Superior temporal gyrus (tissue), 1 donor: ENCODE measurements at regions not wholly inside any gene's neighbourhood (a gene's known extent, or its start where the extent isn't known, plus 50 kb on each side); places are given as distances from the start of the nearest gene placed in this dataset.

Experiments used
- DNase-seq: peaks from one replicate; pipeline ENCODE4 v3.0.0-alpha.2; 2016; ENCODE audit errors: extremely low spot score

DNA sequence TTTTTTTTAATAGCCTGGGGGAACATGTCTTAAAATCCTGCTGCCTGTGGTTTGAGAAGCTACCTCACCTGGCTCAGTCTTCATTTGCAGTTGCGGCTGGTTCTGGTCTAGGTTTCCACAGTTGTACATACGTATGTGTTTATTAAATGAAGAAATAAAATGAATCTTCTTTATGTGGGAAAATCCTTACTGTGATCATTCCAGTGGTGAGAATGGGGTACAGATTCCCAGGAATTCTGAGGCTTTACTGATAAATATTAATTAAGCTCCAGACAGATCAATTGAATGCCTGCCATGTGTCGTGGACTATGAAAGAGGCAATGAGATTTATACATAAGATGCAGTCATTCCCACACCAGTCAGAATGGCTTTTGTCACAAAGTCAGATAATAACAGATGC lies 356.1 kb upstream of the GRM7 start:
- no peak for DNase-seq

GRCh38 chr3:6508410-6508759 lies 352.5 kb upstream of the GRM7 start:
- DNase-seq: no peak

- DNase-seq: no peak
Measured at GRCh38 chr3:6509576-6509975, 351.3 kb upstream of the GRM7 start.

DNA sequence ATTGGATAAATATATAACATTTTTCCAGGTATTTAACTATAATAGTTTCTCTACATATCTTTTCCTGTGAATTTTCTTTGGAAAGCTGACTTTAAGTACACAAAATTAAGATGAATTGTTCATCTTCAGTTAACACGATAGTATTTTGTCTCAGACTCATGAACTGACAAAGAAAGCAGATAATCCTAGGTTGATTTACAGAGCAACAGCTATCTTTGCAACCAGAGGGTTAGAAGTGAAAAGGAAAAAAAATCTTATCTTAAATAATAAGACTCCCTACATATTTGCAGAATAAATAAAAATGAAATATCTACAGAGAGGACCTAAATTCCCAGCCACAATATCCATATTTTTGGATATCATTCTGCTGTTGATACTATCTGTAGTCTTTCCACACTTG lies 350.2 kb upstream of the GRM7 start:
- DNase-seq: no peak

GRCh38 chr3:6512172-6512800 lies 348.6 kb upstream of the GRM7 start:
- no peak for DNase-seq

DNA sequence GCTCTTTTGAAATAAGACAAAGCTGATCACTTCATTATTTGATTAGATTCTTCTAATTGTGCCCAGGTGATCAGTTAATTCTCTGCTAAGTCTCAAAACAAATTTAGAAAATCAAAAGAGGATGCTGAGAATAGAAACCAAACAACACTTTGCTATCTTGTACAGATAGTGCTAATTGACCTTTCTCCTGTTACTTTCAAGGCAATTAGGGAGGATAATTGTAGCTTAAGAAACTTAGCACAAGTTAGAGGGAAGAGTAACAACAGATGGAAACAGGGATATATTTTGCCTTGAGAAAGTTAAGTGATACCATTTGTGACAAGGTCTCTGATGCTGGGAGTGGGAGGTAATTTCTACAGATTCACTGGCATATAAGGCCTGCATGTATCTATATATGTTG lies 344.8 kb upstream of the GRM7 start:
- DNase-seq: no peak

DNA sequence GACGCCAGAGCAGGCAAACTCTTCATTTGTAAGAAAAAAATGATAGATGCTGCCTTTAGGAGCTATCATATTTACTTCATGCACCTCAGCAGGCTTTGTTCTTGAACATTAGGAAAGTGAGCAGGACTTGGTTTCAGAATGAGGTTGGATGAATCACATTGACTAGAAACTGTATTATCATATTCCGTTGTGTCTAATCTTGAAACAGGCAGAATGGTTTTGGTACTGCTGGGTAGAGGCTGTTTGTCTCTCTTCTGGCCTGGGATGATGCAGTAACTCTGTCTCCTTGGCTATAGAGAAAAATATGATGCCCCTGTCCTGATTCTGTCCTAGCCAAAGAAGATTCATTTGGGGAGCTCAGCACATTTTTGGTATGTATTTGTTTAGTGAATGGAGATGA lies 344.2 kb upstream of the GRM7 start:
- DNase-seq: no peak

- no peak for DNase-seq
Measured at GRCh38 chr3:6518709-6519345, 342.1 kb upstream of the GRM7 start.

DNA sequence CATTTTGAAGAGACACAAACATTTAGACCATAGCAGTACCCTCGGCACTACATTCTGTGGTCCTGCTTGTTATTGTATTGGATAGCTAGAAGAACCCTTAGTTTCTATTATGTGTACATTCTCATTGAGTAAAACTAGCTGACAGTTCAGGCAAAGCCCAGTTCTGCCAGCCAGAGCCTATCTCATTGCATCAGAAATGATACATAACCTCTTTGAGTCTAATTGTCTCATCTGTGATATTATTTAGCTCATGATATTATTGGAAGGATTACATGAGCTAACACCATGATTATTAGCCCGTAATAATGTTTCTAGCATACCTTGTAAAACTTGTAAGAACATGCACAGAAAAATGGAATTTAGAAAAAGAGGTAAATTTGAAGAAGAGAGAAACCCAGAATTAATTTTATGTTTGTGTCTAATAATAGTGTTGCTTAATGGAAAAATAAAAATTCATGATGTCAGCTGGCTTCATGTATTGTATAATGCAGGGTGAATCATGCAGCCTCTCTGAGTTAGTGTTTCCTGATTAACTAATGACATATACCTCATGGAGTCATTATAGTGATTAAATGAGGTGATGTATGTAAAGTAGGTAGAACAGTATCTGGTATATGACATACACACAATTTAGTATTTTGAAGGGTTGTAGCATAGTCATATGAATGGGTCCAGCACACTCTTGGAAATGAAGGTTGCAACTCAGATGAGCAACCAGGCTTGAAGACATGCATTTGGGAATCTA lies 339.4 kb upstream of the GRM7 start:
- DNase-seq: no peak

DNA sequence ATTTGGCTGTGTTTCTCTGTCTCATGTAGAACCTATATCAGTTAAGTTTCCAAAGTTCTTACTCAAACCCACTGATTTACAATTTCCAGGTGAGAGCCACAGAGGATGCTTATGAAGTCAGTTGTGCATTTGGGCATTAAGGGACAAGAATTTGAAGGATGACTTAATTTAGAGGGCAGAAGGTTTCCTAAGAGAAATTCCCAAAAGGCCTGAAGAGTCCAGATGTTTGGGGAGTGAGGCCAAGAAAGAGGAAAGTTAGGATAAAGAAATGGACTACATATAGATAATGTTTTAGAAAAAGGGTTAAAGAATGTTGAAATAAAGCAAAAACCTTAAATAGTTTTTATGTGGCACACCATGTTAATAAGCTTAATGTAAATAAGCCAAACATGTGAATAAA lies 338.7 kb upstream of the GRM7 start:
- no peak for DNase-seq

DNA sequence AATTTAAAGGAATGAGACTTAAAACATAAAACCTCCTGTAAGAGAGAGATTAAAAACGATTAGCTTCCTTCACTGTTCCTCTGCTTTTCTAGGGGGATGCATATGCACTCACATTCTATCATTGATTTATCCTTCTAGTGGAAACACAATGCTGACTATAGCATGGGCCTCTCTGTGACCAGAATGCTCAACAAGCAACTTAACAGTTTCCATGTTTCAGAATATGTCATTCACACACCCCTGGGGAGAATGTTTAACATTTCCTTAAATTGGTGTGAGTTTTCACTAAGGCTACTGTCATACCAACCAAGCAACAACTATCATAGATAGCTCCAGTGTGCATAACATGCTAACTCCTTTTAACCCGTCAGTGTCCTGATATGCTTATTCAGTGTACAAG lies 337.9 kb upstream of the GRM7 start:
- no peak for DNase-seq

DNA sequence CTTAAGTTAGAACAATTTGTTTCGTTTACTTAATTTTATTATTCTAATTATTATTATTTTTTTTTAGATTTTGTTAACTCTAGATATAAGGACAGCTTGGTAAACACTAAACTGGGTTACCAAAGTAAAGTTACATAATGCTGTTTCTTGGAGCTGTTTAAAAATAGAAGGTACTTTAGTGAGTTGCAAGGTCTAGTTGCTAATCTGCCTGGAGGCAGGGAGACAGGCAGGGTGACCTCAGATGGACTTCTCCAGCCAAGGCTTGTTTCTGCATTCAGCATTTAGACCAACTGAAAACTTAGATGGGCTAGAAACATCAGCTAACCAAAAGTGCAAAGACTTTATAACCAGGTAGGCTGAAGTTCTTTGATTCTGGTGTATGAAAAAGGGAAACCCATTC lies 336.4 kb upstream of the GRM7 start:
- no peak for DNase-seq

DNA sequence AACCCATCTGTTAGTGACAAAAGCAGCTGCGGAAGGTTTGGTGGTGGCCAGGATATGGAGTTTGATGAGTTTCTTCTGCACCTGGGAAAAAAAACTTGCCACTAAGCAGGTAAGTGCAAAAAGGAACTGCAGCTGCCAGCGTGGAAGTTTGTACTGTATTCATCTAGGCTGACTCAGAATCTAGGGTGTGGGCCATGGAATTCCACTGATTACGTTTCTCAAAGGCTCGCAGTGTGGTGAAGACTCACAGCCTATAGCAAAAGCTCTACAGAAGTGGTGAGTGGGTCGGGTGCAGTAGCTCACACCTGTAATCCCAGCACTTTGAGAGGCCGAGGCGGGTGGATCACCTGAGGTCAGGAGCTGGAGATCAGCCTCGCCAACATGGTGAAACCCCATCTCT lies 334.6 kb upstream of the GRM7 start:
- DNase-seq: no peak

DNA sequence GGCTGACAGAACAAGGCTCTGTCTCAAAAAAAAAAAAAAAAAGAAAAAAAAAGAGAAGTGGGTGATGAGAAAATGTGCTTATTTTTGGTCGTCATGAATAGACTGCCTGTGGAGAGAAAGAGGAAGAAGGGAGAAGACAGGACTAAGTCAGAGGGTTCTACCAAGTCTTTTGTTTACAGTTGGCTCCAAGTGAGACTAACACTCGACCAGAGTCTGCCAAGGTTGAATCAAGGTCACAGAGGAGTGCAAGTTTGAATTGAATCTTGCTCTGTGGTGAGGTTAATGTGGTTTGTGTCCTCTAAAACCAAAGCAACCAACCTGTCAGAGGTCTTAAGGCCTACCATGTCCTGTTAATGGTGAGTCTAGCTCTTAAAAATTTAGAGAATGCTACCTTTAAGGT lies 334.1 kb upstream of the GRM7 start:
- DNase-seq: no peak

- no peak for DNase-seq
Measured at GRCh38 chr3:6528951-6529350, 332.0 kb upstream of the GRM7 start.

DNA sequence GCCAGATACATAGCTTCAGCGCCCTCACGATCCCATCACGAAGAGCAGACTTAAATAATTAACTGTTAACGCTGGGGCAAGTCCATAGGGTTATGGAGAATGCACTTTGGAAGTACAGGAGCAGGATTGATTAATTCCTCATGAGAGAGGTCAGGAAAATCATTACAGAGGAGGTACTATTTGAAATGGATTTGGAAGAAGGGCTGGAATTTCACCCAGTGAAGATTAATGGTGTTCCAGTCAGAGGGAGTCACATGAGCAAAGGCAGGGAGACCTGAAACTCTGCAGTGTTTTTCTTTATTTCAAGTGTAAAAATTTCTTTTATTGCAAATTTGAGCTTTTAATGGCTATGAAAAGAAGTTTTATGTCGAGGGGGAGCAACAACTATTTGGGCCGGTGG lies 329.8 kb upstream of the GRM7 start:
- DNase-seq: no peak

GRCh38 chr3:6532101-6532500 lies 328.8 kb upstream of the GRM7 start:
- DNase-seq: no peak

GRCh38 chr3:6540981-6541380 lies 319.9 kb upstream of the GRM7 start:
- no peak for DNase-seq

- DNase-seq: no peak
Measured at GRCh38 chr3:6542795-6543194, 318.1 kb upstream of the GRM7 start.

- no peak for DNase-seq
Measured at GRCh38 chr3:6549296-6549695, 311.6 kb upstream of the GRM7 start.

DNA sequence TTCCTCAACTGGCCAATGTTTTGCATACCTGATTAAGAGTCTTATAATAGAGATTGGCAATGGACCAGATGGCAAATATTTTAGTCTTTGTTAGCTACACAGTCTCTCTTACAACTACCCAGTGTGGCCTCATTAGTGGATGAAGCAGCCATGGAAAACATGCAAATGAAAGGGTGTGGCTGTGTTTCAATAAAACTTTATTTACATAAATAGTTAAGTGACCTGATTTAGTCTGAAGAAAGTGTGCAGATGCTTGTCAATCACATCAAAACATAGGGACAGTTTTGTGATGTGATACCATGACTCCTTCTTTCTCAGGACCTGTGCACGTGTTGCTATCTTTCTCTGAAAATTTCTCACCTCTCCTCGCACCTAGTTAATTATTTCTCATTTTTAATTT lies 309.8 kb upstream of the GRM7 start:
- no peak for DNase-seq

DNA sequence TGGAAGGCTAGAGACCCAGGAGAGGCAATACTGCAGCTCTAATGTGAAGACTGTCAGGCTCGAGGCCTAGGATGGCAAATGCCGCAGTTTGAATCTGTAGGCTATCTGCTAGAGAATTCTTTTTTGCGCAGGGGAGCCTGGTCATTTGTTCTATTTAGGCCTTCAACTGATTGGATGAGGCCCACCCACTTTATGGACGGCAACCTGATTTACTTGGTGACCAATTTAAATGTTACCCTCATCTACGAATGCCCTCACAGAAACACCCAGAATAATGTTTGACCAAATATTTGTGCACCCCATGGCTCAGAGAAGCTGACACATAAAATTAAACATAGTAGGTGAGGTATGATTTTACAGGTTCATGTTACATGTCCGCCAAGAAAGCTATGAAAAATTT lies 300.7 kb upstream of the GRM7 start:
- no peak for DNase-seq

DNA sequence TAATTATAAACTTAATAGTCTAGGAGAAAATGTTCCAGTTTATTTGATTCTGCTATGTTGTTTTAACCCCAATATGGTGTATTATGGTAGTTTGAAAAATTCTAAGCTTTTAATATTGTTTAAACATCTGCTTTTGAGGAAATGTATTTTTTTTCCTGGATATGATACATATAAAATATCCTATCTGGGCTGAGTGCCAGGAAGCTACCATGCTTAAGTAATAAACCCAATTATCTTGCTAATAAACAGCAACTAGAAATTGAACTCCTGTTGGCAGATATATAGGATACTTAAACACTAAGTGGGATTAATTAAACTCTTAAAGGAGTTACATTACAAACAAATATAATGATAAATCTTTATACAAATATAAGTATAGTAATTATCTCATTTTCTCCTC lies 293.7 kb upstream of the GRM7 start:
- DNase-seq: no peak
